Transverse colon (tissue), 4 donors: ENCODE measurements at regions not wholly inside any gene's neighbourhood (a gene's known extent, or its start where the extent isn't known, plus 50 kb on each side); places are given as distances from the start of the nearest gene placed in this dataset.

Source experiments
- EP300 ChIP-seq: sonication (generic); formaldehyde crosslinking; IDR thresholded peaks from one replicate; pipeline ENCODE4 v1.6.1; 2017; ENCODE audit warnings: antibody characterized with exemption, low read depth
- POLR2A ChIP-seq: fragments of 450-650 bp; IDR thresholded peaks from one replicate; pipeline ENCODE4 v1.6.1; 2016; ENCODE audit warnings: antibody characterized with exemption, mild to moderate bottlenecking, moderate library complexity
- POLR2AphosphoS5 ChIP-seq, 3 donors: sonication (generic); formaldehyde crosslinking; IDR thresholded peaks; one replicate each; pipeline ENCODE4 v1.6.1; 2016; ENCODE audit warnings: antibody characterized with exemption in 3 of 3
- TF ChIP-seq, protein P1 (sequence below), 5 experiments: fragments of 200-600 bp in 3 of 5; fragments of 450-650 bp in 2 of 5; sonication (generic) in 3 of 5; IDR thresholded peaks; 1 replicate in 2 of 5; 2 replicates in 3 of 5; pipeline ENCODE4 v1.5.1; 2016 to 2017; ENCODE audit warnings: antibody characterized with exemption in 5 of 5, inconsistent platforms in 3 of 5, mild to moderate bottlenecking in 2 of 5, moderate library complexity in 1 of 5

GRCh38 chr2:160737247-160737646 lies 243.6 kb upstream of the RBMS1 start:
- TF ChIP-seq, protein P1, sequence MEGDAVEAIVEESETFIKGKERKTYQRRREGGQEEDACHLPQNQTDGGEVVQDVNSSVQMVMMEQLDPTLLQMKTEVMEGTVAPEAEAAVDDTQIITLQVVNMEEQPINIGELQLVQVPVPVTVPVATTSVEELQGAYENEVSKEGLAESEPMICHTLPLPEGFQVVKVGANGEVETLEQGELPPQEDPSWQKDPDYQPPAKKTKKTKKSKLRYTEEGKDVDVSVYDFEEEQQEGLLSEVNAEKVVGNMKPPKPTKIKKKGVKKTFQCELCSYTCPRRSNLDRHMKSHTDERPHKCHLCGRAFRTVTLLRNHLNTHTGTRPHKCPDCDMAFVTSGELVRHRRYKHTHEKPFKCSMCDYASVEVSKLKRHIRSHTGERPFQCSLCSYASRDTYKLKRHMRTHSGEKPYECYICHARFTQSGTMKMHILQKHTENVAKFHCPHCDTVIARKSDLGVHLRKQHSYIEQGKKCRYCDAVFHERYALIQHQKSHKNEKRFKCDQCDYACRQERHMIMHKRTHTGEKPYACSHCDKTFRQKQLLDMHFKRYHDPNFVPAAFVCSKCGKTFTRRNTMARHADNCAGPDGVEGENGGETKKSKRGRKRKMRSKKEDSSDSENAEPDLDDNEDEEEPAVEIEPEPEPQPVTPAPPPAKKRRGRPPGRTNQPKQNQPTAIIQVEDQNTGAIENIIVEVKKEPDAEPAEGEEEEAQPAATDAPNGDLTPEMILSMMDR (IDR thresholded peaks at IDR 0.05): no peak
- TF ChIP-seq POLR2A (no peak), POLR2AphosphoS5 (IDR thresholded peaks at IDR 0.05) (no peak), EP300 (no peak)
